Natural killer cell treated with Interleukin-12 subunit alpha and Interleukin-12 subunit beta and Interleukin-15 and Interleukin-18, amount 100 ng/mL, for 72 hours (primary cell): ENCODE measurements at regions not wholly inside any gene's neighbourhood (a gene's known extent, or its start where the extent isn't known, plus 50 kb on each side); places are given as distances from the start of the nearest gene placed in this dataset.

Experiments used
- ATAC-seq, 2 donors: fragments of 150-1000 bp; cut with Tn5 transposase in 1 of 2; sonication (Bioruptor Pico), chemical (Tn5 transposase) in 1 of 2; 2 replicates each; pipeline ENCODE4 v1.10.0; 2021
- DNase-seq: peaks from one replicate; pipeline ENCODE4 v3.0.0; 2022; ENCODE audit warnings: low spot score
- H3K27ac Mint-ChIP-seq, 2 donors: 1 replicate in 1 of 2; 2 replicates in 1 of 2; pipeline ENCODE4 v1.8.0; 2022; ENCODE audit warnings: mixed read lengths in 2 of 2, mild to moderate bottlenecking in 1 of 2, moderate library complexity in 1 of 2
- H3K27me3 Mint-ChIP-seq, 2 donors: 1 replicate in 1 of 2; 2 replicates in 1 of 2; pipeline ENCODE4 v1.8.0; 2022; ENCODE audit warnings: mixed read lengths in 2 of 2
- H3K36me3 Mint-ChIP-seq: one replicate; pipeline ENCODE4 v1.8.0; 2022; ENCODE audit warnings: mixed read lengths
- H3K4me1 Mint-ChIP-seq, 2 donors: 1 replicate in 1 of 2; 2 replicates in 1 of 2; pipeline ENCODE4 v1.8.0; 2022; ENCODE audit warnings: low read depth in 2 of 2, mixed read lengths in 2 of 2, mild to moderate bottlenecking in 1 of 2
- H3K4me3 Mint-ChIP-seq: one replicate; pipeline ENCODE4 v1.8.0; 2022; ENCODE audit warnings: mixed read lengths
- H3K9me3 Mint-ChIP-seq: 2 replicates; pipeline ENCODE4 v1.8.0; 2022; ENCODE audit warnings: mixed read lengths

- H3K9me3 Mint-ChIP-seq: peaks cover 18% of the 10 kb centered on the region
- no peak for DNase-seq
- no peak overlapping the region for H3K4me3 Mint-ChIP-seq
- no peaks in the 10 kb centered on the region for H3K27me3 Mint-ChIP-seq
- H3K27ac Mint-ChIP-seq: no peak overlapping the region
- H3K36me3 Mint-ChIP-seq: peaks cover 8% of the 10 kb centered on the region
- no peaks in the 10 kb centered on the region for H3K4me1 Mint-ChIP-seq
- ATAC-seq: no peak
Observed at GRCh38 chr13:58406545-58406944, 775.0 kb downstream of the PCDH17 start.

- no peaks in the 10 kb centered on the region for H3K4me1 Mint-ChIP-seq
- ATAC-seq (no peak), DNase-seq (no peak)
- no peaks in the 10 kb centered on the region for H3K36me3 Mint-ChIP-seq
- no peak overlapping the region for H3K4me3 Mint-ChIP-seq
- peaks cover 9% of the 10 kb centered on the region for H3K9me3 Mint-ChIP-seq
- no peaks in the 10 kb centered on the region for H3K27me3 Mint-ChIP-seq
- H3K27ac Mint-ChIP-seq: no peak overlapping the region
Observed at GRCh38 chr13:58429917-58430316, 798.4 kb downstream of the PCDH17 start.

- Mint-ChIP-seq H3K4me1 (no peaks in the 10 kb centered on the region), H3K27me3 (no peaks in the 10 kb centered on the region), H3K9me3 (peaks cover 10% of the 10 kb centered on the region), H3K27ac (no peak overlapping the region), H3K4me3 (no peak overlapping the region), H3K36me3 (no peaks in the 10 kb centered on the region)
- ATAC-seq (no peak), DNase-seq (no peak)
Observed at GRCh38 chr13:58434943-58435342, 803.4 kb downstream of the PCDH17 start.

DNA sequence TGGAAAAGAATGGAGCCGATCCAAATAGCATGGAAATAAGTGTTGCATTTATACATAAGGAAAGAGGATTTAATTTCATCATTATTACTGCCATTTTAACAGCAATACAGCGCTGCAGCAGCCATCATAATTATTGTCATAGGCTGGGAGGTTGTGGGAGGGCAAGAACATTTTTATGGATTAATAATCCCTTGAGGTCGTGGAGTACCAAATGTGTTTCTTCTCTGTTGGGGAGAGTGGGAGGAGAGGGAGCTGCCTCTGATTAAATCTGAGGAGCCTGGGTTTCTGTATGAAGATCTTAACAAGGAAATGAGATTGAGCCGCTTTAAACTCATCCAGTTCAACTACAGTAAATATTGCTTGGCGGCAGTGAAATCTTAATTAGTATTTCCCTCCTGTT, 805.9 kb downstream of the PCDH17 start:
- Mint-ChIP-seq H3K27me3 (no peaks in the 10 kb centered on the region), H3K36me3 (peaks cover 4% of the 10 kb centered on the region), H3K27ac (no peak overlapping the region), H3K4me1 (no peaks in the 10 kb centered on the region), H3K4me3 (no peak overlapping the region), H3K9me3 (peaks cover 14% of the 10 kb centered on the region)
- no peak for ATAC-seq
- DNase-seq: no peak

- no peak for ATAC-seq
- H3K27me3 Mint-ChIP-seq: no peaks in the 10 kb centered on the region
Observed at GRCh38 chr13:58446979-58447378, 815.4 kb downstream of the PCDH17 start.

GRCh38 chr13:58452123-58452623, 820.6 kb downstream of the PCDH17 start:
- ATAC-seq (no peak), DNase-seq (no peak)
- peaks cover 8% of the 10 kb centered on the region for H3K36me3 Mint-ChIP-seq
- no peaks in the 10 kb centered on the region for H3K4me1 Mint-ChIP-seq
- no peak overlapping the region for H3K4me3 Mint-ChIP-seq
- H3K27ac Mint-ChIP-seq: no peak overlapping the region
- H3K27me3 Mint-ChIP-seq: no peaks in the 10 kb centered on the region
- H3K9me3 Mint-ChIP-seq: peaks cover 13% of the 10 kb centered on the region

More at GRCh38 chr13:58446979-58447378, 815.4 kb downstream of the PCDH17 start:
- no peaks in the 10 kb centered on the region for H3K4me1 Mint-ChIP-seq
- no peak for DNase-seq
- H3K9me3 Mint-ChIP-seq: peaks cover 16% of the 10 kb centered on the region
- H3K27ac Mint-ChIP-seq: no peak overlapping the region
- H3K36me3 Mint-ChIP-seq: no peaks in the 10 kb centered on the region
- H3K4me3 Mint-ChIP-seq: no peak overlapping the region

GRCh38 chr13:58455094-58455493, 823.5 kb downstream of the PCDH17 start:
- Mint-ChIP-seq H3K4me3 (no peak overlapping the region), H3K9me3 (peaks cover 8% of the 10 kb centered on the region), H3K4me1 (no peaks in the 10 kb centered on the region), H3K27me3 (no peaks in the 10 kb centered on the region), H3K36me3 (peaks cover 8% of the 10 kb centered on the region), H3K27ac (no peak overlapping the region)
- DNase-seq (no peak), ATAC-seq (no peak)

DNA sequence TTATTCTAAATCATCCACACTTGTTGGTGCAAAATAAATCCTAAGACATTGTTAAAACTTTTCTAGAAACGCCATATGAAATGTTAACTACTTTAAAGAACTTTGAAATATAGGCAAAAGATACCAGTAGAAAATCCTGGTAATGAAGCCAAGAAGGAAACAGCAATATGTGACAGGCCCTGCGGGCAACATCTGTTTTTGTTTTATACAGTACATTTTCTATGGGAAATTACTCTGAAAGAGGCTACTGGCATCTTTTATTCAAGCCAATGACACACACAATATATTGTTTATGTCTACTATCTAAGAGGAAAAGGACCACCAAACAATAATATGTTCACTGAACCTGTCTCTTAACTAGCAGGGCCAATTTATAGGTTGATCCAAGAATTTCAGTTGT, 829.7 kb downstream of the PCDH17 start:
- H3K27me3 Mint-ChIP-seq: no peaks in the 10 kb centered on the region
- H3K36me3 Mint-ChIP-seq: peaks cover 2% of the 10 kb centered on the region
- H3K4me3 Mint-ChIP-seq: no peak overlapping the region
- H3K4me1 Mint-ChIP-seq: no peaks in the 10 kb centered on the region
- no peak overlapping the region for H3K27ac Mint-ChIP-seq
- peaks cover 4% of the 10 kb centered on the region for H3K9me3 Mint-ChIP-seq
- ATAC-seq (no peak), DNase-seq (no peak)

GRCh38 chr13:58463841-58464240, 832.3 kb downstream of the PCDH17 start:
- Mint-ChIP-seq H3K4me3 (no peak overlapping the region), H3K9me3 (peaks cover 7% of the 10 kb centered on the region), H3K27ac (no peak overlapping the region), H3K27me3 (no peaks in the 10 kb centered on the region), H3K4me1 (no peaks in the 10 kb centered on the region), H3K36me3 (peaks cover 5% of the 10 kb centered on the region)
- ATAC-seq: no peak
- DNase-seq: no peak

DNA sequence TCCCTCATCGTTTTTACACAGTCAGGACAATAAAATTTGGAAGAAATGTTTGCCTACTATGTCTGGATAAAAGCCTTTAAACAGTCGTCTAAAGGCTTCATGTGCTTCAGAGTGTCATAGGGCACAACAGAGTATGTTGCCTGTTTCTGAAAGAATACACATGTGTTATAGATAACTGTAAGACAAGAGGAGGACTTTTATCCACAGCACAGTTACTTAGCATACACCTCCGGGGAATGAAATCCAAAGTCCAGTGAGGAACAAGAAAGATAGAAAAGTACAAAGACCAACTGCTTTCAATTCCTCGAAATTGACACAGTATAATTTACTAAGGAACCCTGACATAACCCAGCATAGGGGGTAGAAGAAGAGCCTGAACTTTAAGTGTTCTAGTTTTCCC, 835.6 kb downstream of the PCDH17 start:
- H3K27me3 Mint-ChIP-seq: no peaks in the 10 kb centered on the region

DNA sequence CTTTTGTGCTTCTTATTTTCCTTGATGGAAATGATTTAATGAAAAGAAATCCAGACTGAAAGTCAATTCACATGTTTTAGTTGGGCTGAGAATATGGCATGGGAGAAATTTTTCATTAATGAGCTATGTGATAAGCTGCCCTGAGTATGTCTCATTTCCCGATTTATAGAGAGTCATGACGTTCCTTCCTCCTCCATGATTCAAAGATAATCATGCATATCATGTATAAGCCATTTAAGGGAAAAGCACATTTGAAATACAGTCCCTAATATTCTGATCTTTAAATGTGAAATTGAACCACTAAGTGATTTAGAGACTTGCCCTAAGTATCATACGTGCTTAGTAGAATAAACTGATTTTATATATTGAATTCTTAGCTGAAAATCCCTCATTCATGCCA, 840.9 kb downstream of the PCDH17 start:
- DNase-seq (no peak), ATAC-seq (no peak)
- no peak overlapping the region for H3K4me3 Mint-ChIP-seq

More for the DNA sequence above, 835.6 kb downstream of the PCDH17 start:
- H3K36me3 Mint-ChIP-seq: peaks cover 5% of the 10 kb centered on the region
- ATAC-seq (no peak), DNase-seq (no peak)
- no peak overlapping the region for H3K4me3 Mint-ChIP-seq
- H3K4me1 Mint-ChIP-seq: no peaks in the 10 kb centered on the region
- H3K27ac Mint-ChIP-seq: no peak overlapping the region
- peaks cover 18% of the 10 kb centered on the region for H3K9me3 Mint-ChIP-seq

DNA sequence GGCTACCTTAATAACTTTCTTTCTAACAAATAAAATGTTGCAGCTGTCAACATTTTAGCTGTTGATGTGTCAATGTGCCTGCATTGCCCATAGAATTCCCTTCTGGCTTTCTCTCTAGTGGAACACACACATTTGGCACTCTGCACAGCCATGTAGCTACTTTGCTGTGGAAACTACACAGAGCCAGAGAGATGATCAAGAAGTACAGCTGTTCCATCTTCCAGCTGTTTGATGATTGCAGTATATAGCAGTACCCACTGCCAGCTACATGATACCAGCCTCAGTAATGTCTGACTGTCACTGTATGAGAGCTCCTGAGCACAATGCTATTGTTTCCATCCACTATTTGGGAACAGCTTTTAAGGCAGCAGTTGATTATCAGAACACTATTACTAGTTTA, 843.0 kb downstream of the PCDH17 start:
- no peaks in the 10 kb centered on the region for H3K36me3 Mint-ChIP-seq
- no peak overlapping the region for H3K27ac Mint-ChIP-seq
- no peaks in the 10 kb centered on the region for H3K27me3 Mint-ChIP-seq
- ATAC-seq (no peak), DNase-seq (no peak)
- H3K4me1 Mint-ChIP-seq: no peaks in the 10 kb centered on the region
- H3K4me3 Mint-ChIP-seq: no peak overlapping the region
- peaks cover 11% of the 10 kb centered on the region for H3K9me3 Mint-ChIP-seq

More for the DNA sequence above, 840.9 kb downstream of the PCDH17 start:
- peaks cover 5% of the 10 kb centered on the region for H3K36me3 Mint-ChIP-seq
- H3K27me3 Mint-ChIP-seq: no peaks in the 10 kb centered on the region
- H3K4me1 Mint-ChIP-seq: no peaks in the 10 kb centered on the region
- no peak overlapping the region for H3K27ac Mint-ChIP-seq
- H3K9me3 Mint-ChIP-seq: peaks cover 14% of the 10 kb centered on the region

GRCh38 chr13:58476206-58476918, 844.8 kb downstream of the PCDH17 start:
- Mint-ChIP-seq H3K27me3 (no peaks in the 10 kb centered on the region), H3K36me3 (peaks cover 2% of the 10 kb centered on the region)

DNA sequence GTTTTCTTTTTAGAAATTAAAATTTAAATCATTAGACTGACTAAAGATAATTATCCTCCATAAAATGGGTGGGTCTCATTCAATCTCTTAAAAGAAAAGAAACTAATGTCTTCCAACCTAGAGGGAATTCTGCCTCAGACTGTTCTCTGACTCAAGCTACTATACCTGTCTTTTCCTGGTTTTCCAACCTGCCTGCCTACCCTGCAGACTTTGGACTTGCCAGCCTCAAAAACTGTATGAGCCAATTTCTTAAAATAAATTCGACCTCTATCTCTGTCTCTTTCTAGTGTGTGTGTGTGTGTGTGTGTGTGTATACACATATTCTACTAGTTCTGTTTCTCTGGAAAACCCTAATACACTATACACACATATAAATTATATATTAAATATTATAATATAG, 847.3 kb downstream of the PCDH17 start:
- Mint-ChIP-seq H3K36me3 (peaks cover 5% of the 10 kb centered on the region), H3K9me3 (peaks cover 7% of the 10 kb centered on the region), H3K4me1 (no peaks in the 10 kb centered on the region), H3K27me3 (no peaks in the 10 kb centered on the region), H3K27ac (no peak overlapping the region), H3K4me3 (no peak overlapping the region)
- no peak for DNase-seq
- no peak for ATAC-seq

More at GRCh38 chr13:58476206-58476918, 844.8 kb downstream of the PCDH17 start:
- H3K9me3 Mint-ChIP-seq: peaks cover 9% of the 10 kb centered on the region
- no peak for DNase-seq
- ATAC-seq: no peak
- H3K4me1 Mint-ChIP-seq: no peaks in the 10 kb centered on the region
- H3K27ac Mint-ChIP-seq: no peak overlapping the region
- H3K4me3 Mint-ChIP-seq: no peak overlapping the region

GRCh38 chr13:58480061-58480460, 848.5 kb downstream of the PCDH17 start:
- no peaks in the 10 kb centered on the region for H3K27me3 Mint-ChIP-seq
- H3K4me1 Mint-ChIP-seq: no peaks in the 10 kb centered on the region
- DNase-seq (no peak), ATAC-seq (no peak)
- no peak overlapping the region for H3K27ac Mint-ChIP-seq
- H3K36me3 Mint-ChIP-seq: peaks cover 5% of the 10 kb centered on the region
- peaks cover 7% of the 10 kb centered on the region for H3K9me3 Mint-ChIP-seq
- no peak overlapping the region for H3K4me3 Mint-ChIP-seq
